Cardiac fibroblast (primary cell): ENCODE measurements at regions not wholly inside any gene's neighbourhood (a gene's known extent, or its start where the extent isn't known, plus 50 kb on each side); places are given as distances from the start of the nearest gene placed in this dataset.
A peak's percentile ranks its signal among the peaks of the same experiment; 100 is the strongest.

Source experiments
- DNase-seq, 2 donors: peaks; one replicate each; pipeline versions ENCODE4 v3.0.0 to v3.0.0-alpha.2; 2010; ENCODE audit warnings: low read depth in 2 of 2
- H3K4me3 ChIP-seq, 2 donors: replicated peaks in 1 of 2; 1 replicate in 1 of 2; 2 replicates in 1 of 2; pipeline ENCODE4 v1.5.1; 2011; ENCODE audit warnings: low read depth in 2 of 2, low read length in 2 of 2, mild to moderate bottlenecking in 2 of 2, moderate library complexity in 1 of 2
- TF ChIP-seq, protein P1 (sequence below): IDR thresholded peaks from one replicate; pipeline ENCODE4 v1.5.1; 2011; ENCODE audit warnings: low read depth, mild to moderate bottlenecking, low read length, inconsistent platforms

DNA sequence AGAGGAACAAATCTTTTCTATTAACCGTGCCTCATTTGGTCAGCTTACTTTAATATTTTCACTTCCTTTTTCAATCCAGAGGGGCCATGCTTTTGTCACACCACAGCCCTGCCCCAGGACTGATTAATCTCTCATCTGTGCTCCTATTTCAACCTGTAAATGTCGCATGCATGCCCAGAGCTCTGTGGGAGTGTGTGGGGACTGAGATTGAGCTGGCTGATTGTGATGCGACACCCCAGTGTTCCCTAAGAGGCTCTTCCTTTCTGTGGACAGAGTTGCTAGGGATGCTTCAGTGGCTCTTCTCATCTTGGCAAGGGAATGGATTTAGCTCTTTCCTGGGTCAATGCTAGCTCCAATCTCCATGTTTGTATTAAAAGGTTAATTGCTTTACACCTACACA lies 249.6 kb downstream of the TDRD3 start:
- H3K4me3 ChIP-seq: no peak overlapping the region
- TF ChIP-seq, protein P1, sequence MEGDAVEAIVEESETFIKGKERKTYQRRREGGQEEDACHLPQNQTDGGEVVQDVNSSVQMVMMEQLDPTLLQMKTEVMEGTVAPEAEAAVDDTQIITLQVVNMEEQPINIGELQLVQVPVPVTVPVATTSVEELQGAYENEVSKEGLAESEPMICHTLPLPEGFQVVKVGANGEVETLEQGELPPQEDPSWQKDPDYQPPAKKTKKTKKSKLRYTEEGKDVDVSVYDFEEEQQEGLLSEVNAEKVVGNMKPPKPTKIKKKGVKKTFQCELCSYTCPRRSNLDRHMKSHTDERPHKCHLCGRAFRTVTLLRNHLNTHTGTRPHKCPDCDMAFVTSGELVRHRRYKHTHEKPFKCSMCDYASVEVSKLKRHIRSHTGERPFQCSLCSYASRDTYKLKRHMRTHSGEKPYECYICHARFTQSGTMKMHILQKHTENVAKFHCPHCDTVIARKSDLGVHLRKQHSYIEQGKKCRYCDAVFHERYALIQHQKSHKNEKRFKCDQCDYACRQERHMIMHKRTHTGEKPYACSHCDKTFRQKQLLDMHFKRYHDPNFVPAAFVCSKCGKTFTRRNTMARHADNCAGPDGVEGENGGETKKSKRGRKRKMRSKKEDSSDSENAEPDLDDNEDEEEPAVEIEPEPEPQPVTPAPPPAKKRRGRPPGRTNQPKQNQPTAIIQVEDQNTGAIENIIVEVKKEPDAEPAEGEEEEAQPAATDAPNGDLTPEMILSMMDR: no peak
- DNase-seq: no peak

DNA sequence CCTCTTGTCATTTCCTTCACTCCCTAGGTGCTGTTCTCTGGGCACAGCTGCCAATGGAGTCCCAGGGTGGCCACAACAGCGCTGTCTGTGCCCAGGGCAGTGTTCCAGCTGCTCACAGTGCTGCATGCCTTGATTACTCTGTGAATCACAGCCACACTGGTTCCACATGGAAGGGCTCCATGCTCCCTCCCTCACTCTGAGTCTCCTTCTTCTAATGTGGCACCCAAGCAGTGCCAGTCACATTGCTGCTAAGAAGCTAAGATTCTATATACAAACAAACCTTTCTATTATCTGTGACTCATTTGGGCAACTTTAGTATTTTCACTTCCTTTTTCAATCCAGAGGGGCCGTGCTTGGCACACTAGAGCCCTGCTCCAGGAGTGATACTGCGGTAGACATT lies 248.7 kb downstream of the TDRD3 start:
- H3K4me3 ChIP-seq: no peak overlapping the region
- TF ChIP-seq, protein P1: no peak
- DNase-seq: no peak

DNA sequence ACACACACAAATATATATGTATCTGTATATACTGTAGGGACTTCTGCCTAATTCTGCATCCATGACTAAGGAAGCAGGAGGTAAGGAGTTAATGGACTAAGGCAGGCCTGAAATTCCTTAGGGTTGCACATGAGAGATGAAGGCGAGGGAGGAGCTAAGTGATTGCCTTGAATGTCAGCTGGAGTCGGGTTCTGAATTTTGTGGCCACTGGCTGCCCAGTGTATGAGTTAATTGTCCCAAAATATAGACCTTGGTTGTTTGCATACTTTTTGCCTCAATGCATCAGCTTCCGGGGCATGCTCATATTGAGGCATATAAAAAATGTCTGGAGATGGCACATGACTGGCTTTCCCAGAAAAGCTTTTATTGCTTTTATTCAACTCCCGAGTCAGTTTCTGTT lies 245.5 kb downstream of the TDRD3 start:
- TF ChIP-seq, protein P1: no peak
- no peak overlapping the region for H3K4me3 ChIP-seq
- peak in 1 of 2 donors; percentile 5 for DNase-seq

DNA sequence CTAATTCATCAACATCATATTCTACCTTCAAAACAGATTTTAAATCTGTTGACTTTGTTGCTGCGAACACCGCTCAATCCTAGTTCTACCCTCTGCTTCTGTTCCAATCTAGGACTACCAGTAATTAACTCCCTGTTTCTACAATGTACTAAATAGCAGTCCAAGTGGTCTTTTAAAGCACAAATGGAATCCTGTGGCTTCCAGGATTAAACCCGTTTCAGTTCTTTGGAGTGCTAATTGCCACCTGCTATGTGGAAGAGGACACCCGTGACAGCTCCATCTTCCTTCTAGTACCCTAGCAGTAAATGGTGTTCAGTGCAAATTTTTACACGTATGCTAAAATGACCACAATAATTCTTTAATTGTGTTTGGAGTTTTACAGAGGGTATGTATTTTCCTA lies 232.1 kb downstream of the TDRD3 start:
- DNase-seq: no peak

DNA sequence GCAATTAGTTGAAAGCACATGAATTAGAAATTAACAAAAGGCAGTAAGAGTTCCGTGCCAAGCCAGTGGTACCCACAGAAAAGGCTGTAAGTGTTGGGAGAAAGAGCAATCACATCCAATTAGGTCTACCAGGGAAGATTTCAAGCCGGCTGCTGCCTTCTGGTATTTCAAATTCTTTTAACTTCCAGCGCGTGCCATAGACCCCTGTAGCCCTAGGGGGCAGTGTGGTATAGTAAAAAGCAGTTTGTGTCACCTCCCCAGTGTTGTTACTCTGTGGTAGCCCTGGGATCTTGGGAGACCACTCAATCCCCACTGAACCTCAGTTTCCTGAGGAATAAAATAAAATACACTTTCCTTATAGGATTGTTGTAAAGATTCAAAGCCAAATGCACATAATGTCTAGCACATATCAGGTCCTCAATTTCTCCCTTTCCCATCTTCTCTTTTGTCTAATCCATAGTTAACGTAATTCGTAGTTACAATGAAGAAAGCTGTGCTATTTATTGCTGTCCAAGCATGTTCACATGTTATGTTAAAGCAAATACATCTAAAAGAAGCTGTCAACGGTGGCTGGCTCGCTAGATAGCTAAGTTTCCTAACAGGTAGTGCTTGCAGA lies 230.2 kb downstream of the TDRD3 start:
- TF ChIP-seq, protein P1: peak; percentile 73
- no peak overlapping the region for H3K4me3 ChIP-seq
- peak; percentile 29 to 52 for DNase-seq

More for the DNA sequence above, 232.1 kb downstream of the TDRD3 start:
- no peak overlapping the region for H3K4me3 ChIP-seq
- TF ChIP-seq, protein P1: no peak
